WTC11 (cell line): ENCODE measurements at regions not wholly inside any gene's neighbourhood (a gene's known extent, or its start where the extent isn't known, plus 50 kb on each side); places are given as distances from the start of the nearest gene placed in this dataset.
A peak's percentile ranks its signal among the peaks of the same experiment; 100 is the strongest.

ENCODE experiments used
- ATAC-seq: fragments of 200-7000 bp; cut with Tn5 transposase; 2 replicates; pipeline ENCODE4 v1.10.0; 2021; ENCODE audit warnings: mild to moderate bottlenecking, moderate library complexity
- CTCF ChIA-PET: fragments of 300-600 bp; sonication (Branson Sonifier 250); formaldehyde crosslinking; loops from one replicate; lab custom pipeline; 2021; ENCODE audit warnings: antibody characterized with exemption; lab: Charles Lee
- POLR2A ChIA-PET: fragments of 350-600 bp; sonication (Branson Sonifier 250); formaldehyde crosslinking; loops from one replicate; lab custom pipeline; 2021; ENCODE audit warnings: antibody characterized with exemption; lab: Charles Lee
- DNase-seq: peaks from one replicate; pipeline ENCODE4 v3.0.0; 2021; ENCODE audit warnings: low spot score
- H3K27ac Mint-ChIP-seq: 2 replicates; pipeline ENCODE4 v1.8.0; 2021; ENCODE audit warnings: mixed read lengths
- H3K27me3 Mint-ChIP-seq: 2 replicates; pipeline ENCODE4 v1.8.0; 2021; ENCODE audit warnings: low read depth, mild to moderate bottlenecking, moderate library complexity, mixed read lengths
- H3K36me3 Mint-ChIP-seq: 2 replicates; pipeline ENCODE4 v1.8.0; 2021; ENCODE audit warnings: mixed read lengths
- H3K4me1 Mint-ChIP-seq: 2 replicates; pipeline ENCODE4 v1.8.0; 2022; ENCODE audit warnings: mixed read lengths
- H3K4me3 Mint-ChIP-seq: 2 replicates; pipeline ENCODE4 v1.8.0; 2021; ENCODE audit warnings: mild to moderate bottlenecking, moderate library complexity, mixed read lengths
- H3K9me3 Mint-ChIP-seq: 2 replicates; pipeline ENCODE4 v1.8.0; 2021; ENCODE audit warnings: mixed read lengths
- ELF4 ChIP-seq: sonication (generic); formaldehyde crosslinking; IDR thresholded peaks from 2 replicates; pipeline ENCODE4 v1.8.1; 2022; ENCODE audit warnings: low read depth, mild to moderate bottlenecking, moderate library complexity, missing genetic modification reagents
- ESRRA ChIP-seq: sonication (generic); formaldehyde crosslinking; IDR thresholded peaks from 2 replicates; pipeline ENCODE4 v1.8.1; 2022; ENCODE audit warnings: mild to moderate bottlenecking, missing genetic modification reagents, borderline replicate concordance
- FOXJ3 ChIP-seq: sonication (generic); formaldehyde crosslinking; IDR thresholded peaks from 2 replicates; pipeline ENCODE4 v1.9.0; 2021; ENCODE audit warnings: missing genetic modification reagents, mild to moderate bottlenecking, borderline replicate concordance
- KAT7 ChIP-seq: sonication (generic); formaldehyde crosslinking; IDR thresholded peaks from 2 replicates; pipeline ENCODE4 v1.8.1; 2023; ENCODE audit warnings: missing genetic modification reagents, mild to moderate bottlenecking, borderline replicate concordance
- NFE2L1 ChIP-seq: sonication (generic); formaldehyde crosslinking; IDR thresholded peaks from 2 replicates; pipeline ENCODE4 v1.8.1; 2023; ENCODE audit warnings: missing genetic modification reagents
- SMAD3 ChIP-seq: sonication (generic); formaldehyde crosslinking; IDR thresholded peaks from 2 replicates; pipeline ENCODE4 v1.8.0; 2022; ENCODE audit warnings: missing genetic modification reagents, mild to moderate bottlenecking, borderline replicate concordance
- SOX15 ChIP-seq: fragments of 250-450 bp; sonication (Bioruptor Pico); IDR thresholded peaks from 2 replicates; pipeline ENCODE4 v1.9.0; 2021; ENCODE audit warnings: mild to moderate bottlenecking
- TEAD1 ChIP-seq: sonication (generic); formaldehyde crosslinking; IDR thresholded peaks from 2 replicates; pipeline ENCODE4 v1.8.0; 2022; ENCODE audit warnings: mild to moderate bottlenecking, missing genetic modification reagents
- ZNF317 ChIP-seq: sonication (generic); formaldehyde crosslinking; IDR thresholded peaks from 2 replicates; pipeline ENCODE4 v1.8.1; 2023; ENCODE audit warnings: low read depth, mild to moderate bottlenecking, moderate library complexity, missing genetic modification reagents, borderline replicate concordance
- TF ChIP-seq, protein P1 (sequence below): sonication (generic); formaldehyde crosslinking; IDR thresholded peaks from 2 replicates; pipeline ENCODE4 v1.8.1; 2022; ENCODE audit warnings: mild to moderate bottlenecking, missing genetic modification reagents, moderate library complexity, borderline replicate concordance
- TF ChIP-seq, protein P2 (sequence below): fragments of 250-450 bp; sonication (Bioruptor Pico); IDR thresholded peaks from 2 replicates; pipeline ENCODE4 v1.9.0; 2021; ENCODE audit warnings: moderate library complexity, mild to moderate bottlenecking, inconsistent platforms, borderline replicate concordance
- TF ChIP-seq, protein P3 (sequence below): sonication (generic); formaldehyde crosslinking; IDR thresholded peaks from 2 replicates; pipeline ENCODE4 v1.8.0; 2023; ENCODE audit warnings: missing genetic modification reagents
- TF ChIP-seq, protein P4 (sequence below): sonication (generic); formaldehyde crosslinking; IDR thresholded peaks from 2 replicates; pipeline ENCODE4 v1.8.0; 2022; ENCODE audit warnings: mild to moderate bottlenecking, missing genetic modification reagents
- TF ChIP-seq, protein P5 (sequence below): sonication (generic); formaldehyde crosslinking; IDR thresholded peaks from 2 replicates; pipeline ENCODE4 v1.8.1; 2023; ENCODE audit warnings: mild to moderate bottlenecking, moderate library complexity, missing genetic modification reagents
- TF ChIP-seq, protein P6 (sequence below): sonication (generic); formaldehyde crosslinking; IDR thresholded peaks from 2 replicates; pipeline ENCODE4 v1.8.1; 2023; ENCODE audit warnings: mild to moderate bottlenecking, missing genetic modification reagents, moderate library complexity

DNA sequence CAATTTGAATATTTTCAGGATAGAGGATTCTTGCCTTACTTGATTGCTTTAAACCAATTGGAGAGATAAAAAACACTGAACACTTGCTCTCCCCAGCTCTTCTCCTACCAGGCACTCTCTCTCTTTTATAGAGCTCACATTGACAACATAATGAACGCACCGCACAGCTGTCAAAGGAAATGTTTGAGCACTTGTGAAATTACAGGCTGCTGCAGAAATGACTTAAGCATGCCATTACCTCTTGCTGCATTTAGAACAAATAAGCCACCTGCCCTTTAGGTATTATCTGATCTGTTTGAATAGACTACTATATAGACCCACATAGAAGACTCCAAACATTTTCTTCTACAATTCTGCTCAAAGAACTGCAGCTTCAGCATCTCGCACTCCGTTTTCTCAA lies 227.7 kb downstream of the C4orf33 start:
- POLR2A ChIA-PET = no interaction called here
- Mint-ChIP-seq H3K27ac (peak overlapping the region; percentile 57; the same call in 1 of the 2 replicates), H3K4me1 (peaks cover 28% of the 10 kb centered on the region), H3K36me3 (no peaks in the 10 kb centered on the region), H3K9me3 (no peaks in the 10 kb centered on the region), H3K4me3 (no peak overlapping the region), H3K27me3 (no peaks in the 10 kb centered on the region; the same call in 1 of the 2 replicates)
- TF ChIP-seq, protein P1, sequence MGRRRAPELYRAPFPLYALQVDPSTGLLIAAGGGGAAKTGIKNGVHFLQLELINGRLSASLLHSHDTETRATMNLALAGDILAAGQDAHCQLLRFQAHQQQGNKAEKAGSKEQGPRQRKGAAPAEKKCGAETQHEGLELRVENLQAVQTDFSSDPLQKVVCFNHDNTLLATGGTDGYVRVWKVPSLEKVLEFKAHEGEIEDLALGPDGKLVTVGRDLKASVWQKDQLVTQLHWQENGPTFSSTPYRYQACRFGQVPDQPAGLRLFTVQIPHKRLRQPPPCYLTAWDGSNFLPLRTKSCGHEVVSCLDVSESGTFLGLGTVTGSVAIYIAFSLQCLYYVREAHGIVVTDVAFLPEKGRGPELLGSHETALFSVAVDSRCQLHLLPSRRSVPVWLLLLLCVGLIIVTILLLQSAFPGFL (CRISPR knock-in tag) = no peak
- CTCF ChIA-PET = no interaction called here
- no peak for DNase-seq
- ATAC-seq = no peak

DNA sequence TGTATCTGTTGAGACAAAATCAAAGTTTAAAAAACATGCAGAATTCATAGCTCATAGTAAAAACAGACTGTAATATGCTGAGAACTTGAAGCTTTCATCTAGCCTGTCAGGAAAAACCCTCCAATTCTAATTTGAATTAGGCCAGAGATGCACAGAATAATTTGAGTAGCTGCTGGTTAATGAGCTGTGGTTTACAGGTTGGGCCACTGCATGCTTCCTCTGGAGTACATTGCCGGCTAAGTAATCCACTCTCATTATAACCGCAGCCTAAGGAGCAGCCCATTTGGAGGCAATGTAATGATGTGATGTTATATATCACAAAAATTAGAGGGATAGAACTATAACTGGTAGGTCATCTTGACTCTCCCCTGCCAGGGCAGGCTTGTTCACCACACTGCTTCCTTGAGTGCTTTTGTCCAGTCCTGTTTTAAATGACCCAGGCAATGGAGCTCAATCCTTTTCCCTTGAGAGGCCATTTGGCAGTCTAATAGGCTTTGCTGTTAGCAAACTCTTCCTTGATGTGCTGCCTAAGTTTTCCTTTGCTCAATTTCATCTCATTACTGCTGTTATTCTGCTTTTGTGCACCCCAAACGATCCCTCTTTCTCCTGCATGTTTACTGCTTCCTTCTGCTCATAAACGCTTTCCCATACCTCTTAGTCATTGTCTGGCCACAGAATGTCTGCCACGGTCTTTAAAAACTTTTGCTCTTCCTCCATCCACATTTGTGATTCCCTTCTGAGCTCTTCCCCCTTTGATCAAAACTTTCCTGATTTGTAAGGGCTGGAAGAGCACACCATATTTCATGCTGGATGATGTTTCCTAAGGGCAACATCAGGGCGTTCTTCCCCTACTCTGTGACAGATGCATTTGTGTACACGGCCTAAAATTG lies 230.9 kb downstream of the C4orf33 start:
- ChIA-PET POLR2A (no interaction called here), CTCF (no interaction called here)
- Mint-ChIP-seq H3K4me1 (peaks cover 16% of the 10 kb centered on the region), H3K27ac (no peak overlapping the region), H3K36me3 (0 out of 2 replicates have a peak, but pooled peaks cover 3% of the 10 kb centered on the region), H3K9me3 (peaks cover 11% of the 10 kb centered on the region), H3K4me3 (no peak overlapping the region), H3K27me3 (no peaks in the 10 kb centered on the region)
- no peak for TF ChIP-seq ESRRA (CRISPR knock-in tag)
- TF ChIP-seq, protein P2, sequence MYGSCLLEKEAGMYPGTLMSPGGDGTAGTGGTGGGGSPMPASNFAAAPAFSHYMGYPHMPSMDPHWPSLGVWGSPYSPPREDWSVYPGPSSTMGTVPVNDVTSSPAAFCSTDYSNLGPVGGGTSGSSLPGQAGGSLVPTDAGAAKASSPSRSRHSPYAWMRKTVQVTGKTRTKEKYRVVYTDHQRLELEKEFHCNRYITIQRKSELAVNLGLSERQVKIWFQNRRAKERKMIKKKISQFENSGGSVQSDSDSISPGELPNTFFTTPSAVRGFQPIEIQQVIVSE (CRISPR knock-in tag) = no peak
- no peak for TF ChIP-seq SMAD3 (CRISPR knock-in tag)
- DNase-seq (no peak), ATAC-seq (no peak)

DNA sequence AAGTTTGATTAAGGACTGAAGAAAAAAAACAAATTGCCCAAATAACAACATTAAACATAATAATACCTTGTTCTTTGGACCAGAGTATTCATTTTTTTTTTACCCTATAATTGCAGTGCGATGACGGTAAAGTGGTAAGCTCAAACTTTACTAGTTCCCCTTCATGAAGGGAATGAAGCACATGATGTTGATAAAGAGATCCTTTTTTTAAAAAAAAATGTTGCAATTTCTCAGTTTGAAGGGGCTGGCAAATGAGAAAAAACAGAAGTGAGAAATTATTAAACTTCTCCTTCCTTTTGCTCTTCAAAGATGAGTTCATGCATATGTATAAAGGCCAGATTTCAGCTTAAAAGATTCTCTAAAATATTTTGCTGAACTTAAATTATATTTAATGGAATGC lies 231.7 kb downstream of the C4orf33 start:
- CTCF ChIA-PET = no interaction called here
- ATAC-seq = no peak
- H3K4me1 Mint-ChIP-seq = peaks cover 9% of the 10 kb centered on the region

DNA sequence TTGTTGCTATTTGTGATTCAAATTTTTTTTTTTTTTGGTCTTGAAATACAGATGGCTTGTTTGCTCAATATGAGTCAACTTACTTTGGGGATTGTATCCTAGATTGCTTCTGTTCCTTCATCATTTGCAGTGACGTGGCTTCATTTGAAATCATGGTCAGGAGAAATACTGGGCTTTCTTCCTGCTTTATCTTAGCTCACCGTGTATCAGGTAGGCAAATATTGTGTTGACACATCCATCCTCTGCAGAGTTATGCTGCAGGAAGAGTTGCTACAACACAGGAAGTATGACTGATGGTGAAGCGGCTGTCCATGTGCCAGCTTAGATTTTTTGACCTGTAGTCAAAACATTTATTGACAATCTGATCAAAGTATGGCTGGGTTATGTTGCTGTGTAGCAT lies 232.2 kb downstream of the C4orf33 start:
- Mint-ChIP-seq H3K4me3 (no peak overlapping the region), H3K4me1 (peaks cover 5% of the 10 kb centered on the region), H3K9me3 (peaks cover 11% of the 10 kb centered on the region), H3K27me3 (no peaks in the 10 kb centered on the region), H3K27ac (no peak overlapping the region), H3K36me3 (0 out of 2 replicates have a peak, but pooled peaks cover 3% of the 10 kb centered on the region)
- TF ChIP-seq NFE2L1 (CRISPR knock-in tag) = no peak
- TF ChIP-seq TEAD1 (CRISPR knock-in tag) = no peak
- TF ChIP-seq, protein P3, sequence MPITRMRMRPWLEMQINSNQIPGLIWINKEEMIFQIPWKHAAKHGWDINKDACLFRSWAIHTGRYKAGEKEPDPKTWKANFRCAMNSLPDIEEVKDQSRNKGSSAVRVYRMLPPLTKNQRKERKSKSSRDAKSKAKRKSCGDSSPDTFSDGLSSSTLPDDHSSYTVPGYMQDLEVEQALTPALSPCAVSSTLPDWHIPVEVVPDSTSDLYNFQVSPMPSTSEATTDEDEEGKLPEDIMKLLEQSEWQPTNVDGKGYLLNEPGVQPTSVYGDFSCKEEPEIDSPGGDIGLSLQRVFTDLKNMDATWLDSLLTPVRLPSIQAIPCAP (CRISPR knock-in tag) = no peak
- no peak for TF ChIP-seq ELF4 (CRISPR knock-in tag)
- TF ChIP-seq FOXJ3 = no peak
- no peak for TF ChIP-seq ZNF317 (CRISPR knock-in tag)
- TF ChIP-seq, protein P1 (CRISPR knock-in tag) = no peak
- no peak for ATAC-seq
- POLR2A ChIA-PET = no interaction called here
- no peak for DNase-seq
- CTCF ChIA-PET = no interaction called here

More for the DNA sequence above, 231.7 kb downstream of the C4orf33 start:
- no peak for DNase-seq
- TF ChIP-seq KAT7 (CRISPR knock-in tag) (no peak), SOX15 (CRISPR knock-in tag) (no peak)
- TF ChIP-seq, protein P4, sequence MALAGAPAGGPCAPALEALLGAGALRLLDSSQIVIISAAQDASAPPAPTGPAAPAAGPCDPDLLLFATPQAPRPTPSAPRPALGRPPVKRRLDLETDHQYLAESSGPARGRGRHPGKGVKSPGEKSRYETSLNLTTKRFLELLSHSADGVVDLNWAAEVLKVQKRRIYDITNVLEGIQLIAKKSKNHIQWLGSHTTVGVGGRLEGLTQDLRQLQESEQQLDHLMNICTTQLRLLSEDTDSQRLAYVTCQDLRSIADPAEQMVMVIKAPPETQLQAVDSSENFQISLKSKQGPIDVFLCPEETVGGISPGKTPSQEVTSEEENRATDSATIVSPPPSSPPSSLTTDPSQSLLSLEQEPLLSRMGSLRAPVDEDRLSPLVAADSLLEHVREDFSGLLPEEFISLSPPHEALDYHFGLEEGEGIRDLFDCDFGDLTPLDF = no peak
- TF ChIP-seq, protein P5, sequence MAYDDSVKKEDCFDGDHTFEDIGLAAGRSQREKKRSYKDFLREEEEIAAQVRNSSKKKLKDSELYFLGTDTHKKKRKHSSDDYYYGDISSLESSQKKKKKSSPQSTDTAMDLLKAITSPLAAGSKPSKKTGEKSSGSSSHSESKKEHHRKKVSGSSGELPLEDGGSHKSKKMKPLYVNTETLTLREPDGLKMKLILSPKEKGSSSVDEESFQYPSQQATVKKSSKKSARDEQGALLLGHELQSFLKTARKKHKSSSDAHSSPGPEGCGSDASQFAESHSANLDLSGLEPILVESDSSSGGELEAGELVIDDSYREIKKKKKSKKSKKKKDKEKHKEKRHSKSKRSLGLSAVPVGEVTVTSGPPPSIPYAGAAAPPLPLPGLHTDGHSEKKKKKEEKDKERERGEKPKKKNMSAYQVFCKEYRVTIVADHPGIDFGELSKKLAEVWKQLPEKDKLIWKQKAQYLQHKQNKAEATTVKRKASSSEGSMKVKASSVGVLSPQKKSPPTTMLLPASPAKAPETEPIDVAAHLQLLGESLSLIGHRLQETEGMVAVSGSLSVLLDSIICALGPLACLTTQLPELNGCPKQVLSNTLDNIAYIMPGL (CRISPR knock-in tag) = no peak
- TF ChIP-seq, protein P6, sequence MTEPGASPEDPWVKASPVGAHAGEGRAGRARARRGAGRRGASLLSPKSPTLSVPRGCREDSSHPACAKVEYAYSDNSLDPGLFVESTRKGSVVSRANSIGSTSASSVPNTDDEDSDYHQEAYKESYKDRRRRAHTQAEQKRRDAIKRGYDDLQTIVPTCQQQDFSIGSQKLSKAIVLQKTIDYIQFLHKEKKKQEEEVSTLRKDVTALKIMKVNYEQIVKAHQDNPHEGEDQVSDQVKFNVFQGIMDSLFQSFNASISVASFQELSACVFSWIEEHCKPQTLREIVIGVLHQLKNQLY (CRISPR knock-in tag) = no peak
- peaks cover 11% of the 10 kb centered on the region for H3K9me3 Mint-ChIP-seq
- no peak overlapping the region for H3K27ac Mint-ChIP-seq
- no peaks in the 10 kb centered on the region for H3K27me3 Mint-ChIP-seq
- H3K4me3 Mint-ChIP-seq = no peak overlapping the region
- POLR2A ChIA-PET = no interaction called here
- H3K36me3 Mint-ChIP-seq = 0 out of 2 replicates have a peak, but pooled peaks cover 3% of the 10 kb centered on the region
